ENCODE measurements at regions not wholly inside any gene's neighbourhood (a gene's known extent, or its start where the extent isn't known, plus 50 kb on each side); places are given as distances from the start of the nearest gene placed in this dataset.

GRCh38 chr9:80883426-80883825 lies 805.9 kb downstream of the TLE1 start:
- DNase-seq = no peak

DNA sequence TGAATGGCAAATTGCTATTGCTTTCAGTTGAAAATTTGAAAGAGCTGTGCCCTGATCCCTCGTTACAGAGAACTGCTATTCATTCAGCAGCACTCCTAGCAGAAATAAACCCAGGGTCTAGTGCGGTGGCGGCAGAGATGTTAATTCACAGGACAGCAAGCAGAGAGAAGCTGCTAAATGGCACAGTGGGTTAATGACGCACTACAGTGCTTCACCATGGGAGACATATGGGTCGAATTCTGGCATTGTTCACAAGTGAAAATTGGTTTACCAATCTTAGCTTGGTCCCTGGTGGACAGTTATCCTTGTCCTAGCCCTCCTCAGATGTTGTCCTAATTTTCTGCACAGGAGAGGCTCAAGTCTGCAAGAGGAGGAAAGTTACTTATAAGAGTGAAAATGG lies 807.4 kb downstream of the TLE1 start:
- DNase-seq = no peak

GRCh38 chr9:80881320-80881719 lies 808.0 kb downstream of the TLE1 start:
- DNase-seq = no peak

DNA sequence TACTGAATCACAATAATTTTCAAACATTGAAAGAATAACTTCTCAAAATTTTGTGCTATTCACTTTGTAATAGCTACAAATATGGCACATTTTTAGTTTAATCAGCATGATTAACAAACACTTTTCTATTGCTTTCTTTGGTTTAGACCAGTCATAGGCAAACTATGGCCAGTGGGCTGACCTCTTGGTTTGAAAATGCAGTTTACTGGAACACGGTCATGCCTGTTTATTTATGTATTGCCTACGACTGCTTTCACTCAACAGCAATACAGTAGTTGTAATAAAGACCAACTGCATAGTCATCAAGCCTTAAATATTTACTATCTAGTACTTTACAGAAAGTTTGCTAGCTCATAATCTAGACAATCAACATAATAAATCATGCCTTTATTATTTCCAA lies 810.8 kb downstream of the TLE1 start:
- no peak for DNase-seq

DNA sequence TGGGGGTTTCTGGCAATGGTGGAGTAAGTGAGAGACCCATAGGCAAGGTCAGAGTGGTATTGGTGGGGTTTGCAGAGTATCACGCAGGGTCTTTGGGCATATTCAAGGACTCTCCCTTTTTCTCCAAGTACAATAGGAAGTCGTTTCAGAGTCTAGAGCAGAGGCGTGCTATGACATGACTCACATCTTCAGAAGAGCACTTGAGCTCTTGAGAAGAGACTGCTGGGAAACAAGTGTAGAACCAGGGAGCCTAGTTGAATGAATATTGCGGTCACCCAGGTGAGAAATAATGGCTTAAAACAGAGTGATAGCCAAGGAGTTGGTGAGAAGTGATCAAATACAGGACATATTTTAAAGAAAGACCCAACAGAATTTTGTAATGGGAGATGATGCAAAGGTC lies 813.4 kb downstream of the TLE1 start:
- no peak for DNase-seq

DNA sequence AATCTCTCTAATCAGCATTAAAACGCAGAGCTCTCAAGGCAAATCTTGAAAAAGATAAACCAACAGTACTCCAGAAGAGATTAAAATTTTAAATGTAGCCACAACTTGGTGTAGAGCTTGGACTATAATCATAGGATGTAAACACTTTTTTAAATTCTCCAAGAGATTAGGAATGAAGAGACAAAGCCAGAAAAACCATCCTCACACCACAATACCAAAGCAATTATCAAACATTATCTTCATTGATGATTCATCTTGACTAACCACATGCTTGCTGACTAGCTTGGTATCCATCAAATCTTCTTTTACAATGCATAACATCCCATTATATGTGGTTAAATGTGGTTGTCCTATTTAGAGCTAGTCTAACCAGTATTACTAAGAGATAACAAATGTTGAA lies 815.1 kb downstream of the TLE1 start:
- no peak for DNase-seq

DNA sequence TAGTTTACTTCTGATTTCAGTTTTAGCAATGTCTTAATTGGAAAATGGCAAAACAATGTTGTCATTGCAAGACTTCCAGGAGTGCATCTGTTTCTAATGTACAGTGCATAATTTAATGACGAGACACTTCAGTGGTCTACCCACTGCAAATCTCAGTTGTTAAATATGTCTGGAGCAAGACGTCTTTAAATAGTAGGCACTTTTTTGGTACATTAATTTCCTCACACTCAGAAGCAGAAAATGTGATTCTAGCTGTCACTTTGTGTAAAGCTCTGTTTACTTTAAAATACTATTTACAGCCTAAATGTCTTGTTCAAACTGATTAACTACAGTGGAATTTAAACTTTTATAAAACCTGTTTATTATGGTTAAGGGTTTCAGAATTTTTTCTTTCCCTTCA lies 815.5 kb downstream of the TLE1 start:
- DNase-seq = no peak

DNA sequence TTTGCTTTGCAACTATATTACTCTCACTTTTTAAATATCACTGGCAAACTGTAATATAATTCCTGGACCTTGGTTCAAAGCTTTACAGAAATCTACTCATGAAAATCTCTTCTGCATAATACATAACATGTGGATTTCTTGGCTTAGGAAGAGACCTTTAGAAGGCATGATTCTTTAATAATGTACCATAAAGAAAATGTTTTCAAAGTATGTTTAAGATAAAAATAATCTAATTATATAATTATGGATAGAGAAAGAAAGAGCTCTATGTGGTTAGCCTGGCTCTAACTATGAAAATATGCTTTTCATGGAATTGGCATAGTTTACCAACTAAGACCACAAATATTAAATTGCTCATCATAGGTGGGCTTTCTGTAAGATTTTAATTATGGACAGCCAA lies 817.8 kb downstream of the TLE1 start:
- DNase-seq = no peak

- no peak for DNase-seq
Observed at GRCh38 chr9:80867731-80868130, 821.6 kb downstream of the TLE1 start.

DNA sequence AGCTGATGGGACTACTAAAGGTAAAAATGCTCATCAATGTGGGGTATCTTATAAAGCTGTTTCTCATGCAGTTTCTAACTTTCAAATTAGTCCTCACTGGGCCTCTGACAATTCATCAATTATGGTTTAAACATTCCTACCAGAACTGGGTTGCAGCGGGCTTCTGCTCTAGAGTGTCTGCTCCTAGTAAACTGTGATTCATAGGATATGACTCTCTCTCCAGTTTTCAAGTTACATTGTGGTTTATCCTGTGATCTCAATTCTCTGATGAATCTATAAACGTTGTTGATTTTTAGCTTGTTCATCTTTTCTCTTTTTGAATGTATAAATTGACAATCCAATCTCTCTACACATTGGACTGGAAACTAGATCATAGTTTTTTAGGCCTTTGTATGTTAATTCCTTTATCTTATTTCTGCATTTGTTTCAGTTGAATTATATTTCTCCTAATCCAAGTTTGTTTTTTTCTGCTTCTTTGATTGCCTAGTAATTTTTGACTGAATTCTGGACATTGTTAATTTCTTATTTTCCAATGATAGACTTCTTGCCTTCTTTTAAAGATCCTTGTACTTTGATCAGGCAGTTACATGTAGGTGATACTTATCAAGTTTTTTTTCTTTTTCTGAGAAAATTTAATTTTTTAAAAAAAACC lies 822.6 kb downstream of the TLE1 start:
- no peak for DNase-seq

DNA sequence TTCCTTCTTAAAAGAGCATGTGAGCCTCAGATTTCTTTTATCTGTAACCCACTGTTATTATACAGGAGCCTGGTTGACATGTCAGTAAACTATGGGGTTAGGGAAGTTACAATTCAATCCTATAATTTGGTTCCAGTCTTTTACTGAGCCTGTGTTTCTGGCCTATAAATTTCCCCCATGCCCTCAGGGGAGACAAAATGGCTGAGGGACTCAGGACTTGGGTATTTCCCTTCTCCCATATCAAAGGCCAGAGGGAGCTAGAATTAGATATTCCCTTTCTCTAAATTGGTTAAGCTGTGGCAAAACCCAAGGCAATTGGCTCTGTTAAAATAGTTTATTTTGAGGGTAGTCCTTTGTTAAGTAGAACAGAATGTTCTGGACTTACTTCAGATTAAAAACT lies 823.2 kb downstream of the TLE1 start:
- no peak for DNase-seq

GRCh38 chr9:80843028-80843427 lies 846.3 kb downstream of the TLE1 start:
- no peak for DNase-seq

GRCh38 chr9:80842389-80842788 lies 847.0 kb downstream of the TLE1 start:
- DNase-seq = no peak

GRCh38 chr9:80841888-80842287 lies 847.5 kb downstream of the TLE1 start:
- no peak for DNase-seq

DNA sequence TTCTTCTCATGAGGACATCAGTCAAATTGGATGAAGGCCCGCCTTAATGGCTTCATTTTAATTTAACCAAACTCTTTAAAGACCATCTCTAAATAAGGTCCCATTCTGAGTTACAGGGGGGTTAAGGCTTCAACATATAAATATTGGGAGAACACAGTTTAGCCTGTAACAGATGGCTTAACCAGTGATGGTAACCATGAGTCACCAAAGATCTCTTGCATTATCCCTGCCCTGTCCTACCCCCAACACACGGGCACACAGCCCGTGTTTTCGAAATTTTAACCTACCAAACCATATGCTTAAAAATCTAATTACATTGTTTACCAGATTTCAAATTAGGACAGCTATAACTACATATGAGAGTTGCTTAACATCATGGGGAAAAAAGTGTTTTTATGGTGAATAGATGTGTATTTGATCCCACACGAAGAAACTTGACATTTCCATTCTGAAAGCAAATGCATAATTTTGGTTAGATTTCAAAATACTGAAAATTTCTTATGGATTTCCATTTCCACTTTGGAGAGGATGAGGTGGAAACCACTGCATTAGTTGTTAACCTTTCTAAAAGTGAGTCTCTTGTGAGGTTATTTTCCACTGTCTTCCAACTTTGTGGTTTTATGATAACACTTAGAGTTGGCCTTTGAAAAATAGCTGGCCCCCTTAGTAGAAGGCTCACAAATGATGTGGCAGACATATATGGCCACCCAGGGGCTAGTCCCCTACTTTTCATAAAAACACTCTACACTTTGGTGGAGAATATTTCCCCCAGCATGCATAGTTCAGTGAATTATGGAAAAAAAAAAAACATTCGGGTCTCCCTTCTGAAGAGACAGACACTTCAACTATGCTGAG lies 849.3 kb downstream of the TLE1 start:
- DNase-seq = no peak

DNA sequence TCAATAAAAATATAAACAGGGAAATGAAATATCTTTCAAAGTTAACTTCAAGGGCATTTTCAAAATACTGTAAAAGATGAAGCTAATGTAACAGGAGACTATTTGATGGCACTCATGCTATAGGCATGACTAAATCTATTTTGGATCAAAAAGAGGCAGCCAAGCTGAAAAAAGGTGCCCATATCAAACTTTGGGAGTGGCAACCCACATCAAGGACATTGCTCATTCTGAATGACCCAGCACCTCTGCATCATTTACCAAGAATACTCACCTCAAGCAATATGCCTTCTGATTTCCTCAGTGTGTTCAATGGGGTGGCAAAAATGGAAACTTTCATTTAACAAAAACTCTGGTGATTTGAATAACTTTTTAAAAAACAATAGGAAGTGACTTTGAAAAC lies 853.3 kb downstream of the TLE1 start:
- DNase-seq = no peak

GRCh38 chr9:80831751-80832150 lies 857.6 kb downstream of the TLE1 start:
- DNase-seq = no peak

- no peak for DNase-seq
Observed at GRCh38 chr9:80811656-80812055, 877.7 kb downstream of the TLE1 start.

DNA sequence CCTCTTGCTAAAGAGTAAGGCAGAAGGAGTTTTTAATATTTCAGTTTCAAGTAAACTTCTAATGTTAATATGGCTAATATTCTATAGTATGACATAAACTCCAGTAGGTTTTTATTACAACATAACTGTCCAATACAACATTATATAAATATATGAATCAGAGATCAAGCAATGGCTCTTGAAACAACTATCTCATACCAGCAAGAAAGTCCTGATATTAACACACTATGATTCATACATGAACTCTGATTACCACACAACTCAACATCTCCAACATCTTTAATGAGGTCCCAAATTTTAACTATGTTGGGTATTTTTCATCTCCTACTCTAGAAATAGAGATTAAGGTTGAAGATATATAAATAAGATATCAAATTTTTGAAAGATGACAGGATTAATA lies 878.3 kb downstream of the TLE1 start:
- no peak for DNase-seq

DNA sequence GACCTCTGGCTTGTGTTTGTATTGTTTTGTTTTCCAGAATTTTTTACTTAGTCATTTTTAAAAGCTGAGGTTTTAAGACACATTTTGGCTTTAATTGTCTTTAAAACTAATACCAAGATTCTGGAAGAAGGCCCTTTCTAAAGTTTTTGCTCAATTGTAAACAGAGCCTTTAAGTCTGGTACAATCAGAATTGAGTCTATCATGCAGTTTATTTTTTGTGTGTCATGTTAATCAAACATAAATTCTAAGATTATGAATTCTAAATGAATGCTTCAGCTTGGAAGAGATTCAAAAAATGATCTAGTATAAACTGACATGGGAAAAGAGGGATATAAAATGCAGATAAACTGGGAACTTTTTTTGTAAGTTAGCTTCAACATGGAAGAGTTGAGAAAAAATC lies 882.7 kb downstream of the TLE1 start:
- no peak for DNase-seq

DNA sequence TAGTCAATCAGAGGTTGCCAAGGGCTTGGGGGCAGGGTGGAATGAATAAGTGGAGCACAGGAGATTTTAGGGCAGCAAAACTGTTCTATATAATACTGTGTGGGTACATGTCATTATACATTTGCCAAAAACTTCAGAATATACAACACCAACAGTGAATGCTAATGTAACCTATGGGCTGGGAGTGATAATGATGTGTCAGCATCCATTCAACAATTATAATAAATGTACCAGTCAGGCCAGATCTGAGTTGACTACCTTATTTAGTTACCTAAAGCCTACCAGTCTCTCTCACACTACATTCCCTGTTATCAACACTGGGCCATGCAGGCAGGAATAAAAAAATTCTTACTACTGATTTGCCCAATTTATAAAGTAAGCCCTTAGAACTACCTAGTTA lies 884.5 kb downstream of the TLE1 start:
- DNase-seq = no peak

GRCh38 chr9:80797831-80798688 lies 891.3 kb downstream of the TLE1 start:
- DNase-seq = no peak

GRCh38 chr9:80797101-80797829 lies 892.1 kb downstream of the TLE1 start:
- DNase-seq = no peak

All from NCI-H2107 (cell line).